ENCODE measurements at regions not wholly inside any gene's neighbourhood (a gene's known extent, or its start where the extent isn't known, plus 50 kb on each side); places are given as distances from the start of the nearest gene placed in this dataset.

- peaks cover 17% of the 10 kb centered on the region for H3K36me3 Mint-ChIP-seq (ENCODE audit: unreplicated experiment)
- H3K27me3 Mint-ChIP-seq (ENCODE audit: unreplicated experiment) = no peaks in the 10 kb centered on the region
- no peak overlapping the region for H3K27ac Mint-ChIP-seq (ENCODE audit: unreplicated experiment)
- TF ChIP-seq, protein P1, sequence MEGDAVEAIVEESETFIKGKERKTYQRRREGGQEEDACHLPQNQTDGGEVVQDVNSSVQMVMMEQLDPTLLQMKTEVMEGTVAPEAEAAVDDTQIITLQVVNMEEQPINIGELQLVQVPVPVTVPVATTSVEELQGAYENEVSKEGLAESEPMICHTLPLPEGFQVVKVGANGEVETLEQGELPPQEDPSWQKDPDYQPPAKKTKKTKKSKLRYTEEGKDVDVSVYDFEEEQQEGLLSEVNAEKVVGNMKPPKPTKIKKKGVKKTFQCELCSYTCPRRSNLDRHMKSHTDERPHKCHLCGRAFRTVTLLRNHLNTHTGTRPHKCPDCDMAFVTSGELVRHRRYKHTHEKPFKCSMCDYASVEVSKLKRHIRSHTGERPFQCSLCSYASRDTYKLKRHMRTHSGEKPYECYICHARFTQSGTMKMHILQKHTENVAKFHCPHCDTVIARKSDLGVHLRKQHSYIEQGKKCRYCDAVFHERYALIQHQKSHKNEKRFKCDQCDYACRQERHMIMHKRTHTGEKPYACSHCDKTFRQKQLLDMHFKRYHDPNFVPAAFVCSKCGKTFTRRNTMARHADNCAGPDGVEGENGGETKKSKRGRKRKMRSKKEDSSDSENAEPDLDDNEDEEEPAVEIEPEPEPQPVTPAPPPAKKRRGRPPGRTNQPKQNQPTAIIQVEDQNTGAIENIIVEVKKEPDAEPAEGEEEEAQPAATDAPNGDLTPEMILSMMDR (IDR thresholded peaks at IDR 0.05) = no peak
- no peak for DNase-seq (ENCODE audit: extremely low spot score, unreplicated experiment)
- H3K9me3 Mint-ChIP-seq (ENCODE audit: unreplicated experiment) = no peaks in the 10 kb centered on the region
- H3K4me3 Mint-ChIP-seq (ENCODE audit: unreplicated experiment) = no peak overlapping the region
- H3K4me1 Mint-ChIP-seq (ENCODE audit: unreplicated experiment) = peaks cover 4% of the 10 kb centered on the region
Measured at GRCh38 chr9:109931623-109932022, 151.6 kb downstream of the PALM2AKAP2 start.

DNA sequence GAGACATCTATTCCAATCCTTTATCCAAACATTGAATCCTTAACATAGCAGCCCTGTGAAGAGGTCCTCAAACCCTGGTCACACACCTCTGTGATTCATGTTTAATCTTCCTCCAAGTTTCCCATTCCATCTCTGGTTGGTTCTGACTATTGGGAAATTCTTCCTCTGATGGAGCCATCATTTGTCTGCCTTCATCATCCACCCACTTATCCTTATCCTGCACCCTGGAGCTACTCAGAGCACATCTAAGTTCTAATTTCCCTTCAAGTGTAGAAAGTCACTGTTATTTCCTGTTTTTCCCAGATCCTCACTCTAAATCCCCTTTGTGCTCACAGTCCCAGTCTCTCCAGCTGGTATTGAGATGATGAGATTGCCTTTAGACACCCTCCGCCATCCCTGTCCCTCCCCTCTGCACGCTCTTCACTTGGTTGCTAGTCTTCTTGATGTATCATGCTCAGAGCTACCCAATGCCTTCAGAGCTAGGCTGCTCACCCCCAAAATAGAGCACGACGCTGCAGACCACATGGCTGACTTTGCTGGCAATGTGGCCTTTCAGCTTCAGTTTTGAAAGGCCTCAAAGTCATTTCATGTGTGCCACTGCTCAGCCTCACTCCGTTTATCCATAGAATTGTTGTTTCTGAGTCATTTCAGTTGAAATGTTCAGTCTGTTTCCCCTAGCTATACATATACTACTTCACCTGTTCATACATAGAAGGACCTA is 154.3 kb downstream of the PALM2AKAP2 start:
- TF ChIP-seq, protein P1 (IDR thresholded peaks at IDR 0.05) = no peak
- Mint-ChIP-seq H3K4me3 (ENCODE audit: unreplicated experiment) (no peak overlapping the region), H3K36me3 (ENCODE audit: unreplicated experiment) (peaks cover 6% of the 10 kb centered on the region), H3K9me3 (ENCODE audit: unreplicated experiment) (no peaks in the 10 kb centered on the region), H3K27me3 (ENCODE audit: unreplicated experiment) (no peaks in the 10 kb centered on the region), H3K4me1 (ENCODE audit: unreplicated experiment) (peaks cover 4% of the 10 kb centered on the region), H3K27ac (ENCODE audit: unreplicated experiment) (no peak overlapping the region)
- no peak for DNase-seq (ENCODE audit: extremely low spot score, unreplicated experiment)

DNA sequence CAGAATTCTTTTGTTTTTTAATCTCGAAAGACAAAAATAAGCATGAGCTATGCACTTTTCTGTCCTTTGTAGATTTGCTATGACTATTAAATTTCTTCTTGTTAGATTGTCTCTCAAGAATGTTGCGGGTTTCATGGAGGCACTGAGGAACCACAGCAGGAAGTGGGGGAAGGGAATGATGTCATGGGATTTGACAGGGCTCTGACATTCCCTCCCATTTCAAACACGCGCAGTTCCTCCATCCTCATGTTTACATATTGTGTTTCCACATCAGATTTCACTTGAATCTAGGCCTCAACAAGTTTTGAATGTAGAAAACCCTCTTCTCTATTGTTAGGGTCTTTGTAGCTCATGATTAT is 154.8 kb downstream of the PALM2AKAP2 start:
- no peak for DNase-seq (ENCODE audit: extremely low spot score, unreplicated experiment)
- H3K4me3 Mint-ChIP-seq (ENCODE audit: unreplicated experiment) = no peak overlapping the region
- TF ChIP-seq, protein P1 (IDR thresholded peaks at IDR 0.05) = no peak
- H3K36me3 Mint-ChIP-seq (ENCODE audit: unreplicated experiment) = peaks cover 4% of the 10 kb centered on the region
- peaks cover 5% of the 10 kb centered on the region for H3K4me1 Mint-ChIP-seq (ENCODE audit: unreplicated experiment)
- no peaks in the 10 kb centered on the region for H3K9me3 Mint-ChIP-seq (ENCODE audit: unreplicated experiment)
- no peaks in the 10 kb centered on the region for H3K27me3 Mint-ChIP-seq (ENCODE audit: unreplicated experiment)
- H3K27ac Mint-ChIP-seq (ENCODE audit: unreplicated experiment) = no peak overlapping the region

- Mint-ChIP-seq H3K36me3 (ENCODE audit: unreplicated experiment) (peaks cover 2% of the 10 kb centered on the region), H3K4me3 (ENCODE audit: unreplicated experiment) (no peak overlapping the region), H3K27me3 (ENCODE audit: unreplicated experiment) (no peaks in the 10 kb centered on the region), H3K4me1 (ENCODE audit: unreplicated experiment) (peaks cover 5% of the 10 kb centered on the region), H3K9me3 (ENCODE audit: unreplicated experiment) (no peaks in the 10 kb centered on the region), H3K27ac (ENCODE audit: unreplicated experiment) (no peak overlapping the region)
- DNase-seq (ENCODE audit: extremely low spot score, unreplicated experiment) = no peak
- TF ChIP-seq, protein P1 (IDR thresholded peaks at IDR 0.05) = no peak
Measured at GRCh38 chr9:109935406-109936087, 155.5 kb downstream of the PALM2AKAP2 start.

DNA sequence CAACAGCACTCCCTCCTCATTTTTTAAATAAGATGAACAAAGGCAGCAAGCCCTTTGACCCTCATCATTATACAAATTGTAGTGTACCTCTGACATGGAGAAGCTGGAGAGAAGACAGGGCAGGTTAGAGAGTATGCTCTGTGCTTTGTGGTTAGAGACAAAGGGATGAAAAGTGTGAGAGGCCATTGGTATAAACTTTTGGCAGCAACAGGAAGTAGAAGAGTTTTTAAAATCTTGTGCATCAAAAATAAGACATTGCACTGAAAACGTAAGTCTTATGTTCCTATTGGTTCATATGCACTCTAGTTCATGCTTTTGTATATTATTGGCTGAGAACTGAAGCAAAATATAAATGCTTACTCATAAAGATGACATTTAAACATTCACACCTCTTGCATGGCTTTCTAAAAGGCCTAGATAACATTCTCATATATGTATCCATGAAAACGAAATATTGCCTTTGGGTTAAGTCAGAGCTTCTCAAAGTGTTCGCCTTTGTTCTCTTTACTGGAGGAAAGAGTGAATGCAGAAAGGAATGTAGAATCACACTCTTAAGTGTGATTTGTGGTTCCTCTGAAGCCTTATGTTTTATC is 158.0 kb downstream of the PALM2AKAP2 start:
- TF ChIP-seq, protein P1 (IDR thresholded peaks at IDR 0.05) = no peak
- Mint-ChIP-seq H3K27ac (ENCODE audit: unreplicated experiment) (no peak overlapping the region), H3K4me3 (ENCODE audit: unreplicated experiment) (no peak overlapping the region), H3K9me3 (ENCODE audit: unreplicated experiment) (no peaks in the 10 kb centered on the region), H3K27me3 (ENCODE audit: unreplicated experiment) (no peaks in the 10 kb centered on the region), H3K36me3 (ENCODE audit: unreplicated experiment) (peaks cover 6% of the 10 kb centered on the region), H3K4me1 (ENCODE audit: unreplicated experiment) (peaks cover 5% of the 10 kb centered on the region)
- DNase-seq (ENCODE audit: extremely low spot score, unreplicated experiment) = no peak

Measured in osteocyte (in vitro differentiated cells).